ENCODE measurements at regions not wholly inside any gene's neighbourhood (a gene's known extent, or its start where the extent isn't known, plus 50 kb on each side); places are given as distances from the start of the nearest gene placed in this dataset.

DNA sequence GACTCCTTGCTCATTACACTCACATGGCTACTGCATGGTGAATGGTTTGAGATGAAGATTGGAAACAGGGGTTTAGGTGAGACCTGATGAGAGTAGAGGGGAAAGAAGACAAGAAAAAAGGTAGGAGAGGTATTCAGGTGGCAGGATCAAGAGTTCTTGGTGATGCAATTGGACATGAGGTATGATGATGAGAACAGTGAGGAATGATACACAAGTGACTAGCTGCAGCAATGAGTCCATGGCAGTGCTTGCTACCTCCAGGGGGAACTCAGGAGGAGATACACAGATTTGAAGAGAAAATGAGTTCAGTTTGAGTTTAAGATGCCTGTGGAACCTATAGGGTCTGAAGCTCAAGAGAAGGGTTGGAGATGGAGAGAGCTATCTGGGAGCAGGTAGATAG is 62.1 kb upstream of the NFE2L2 start:
- TF ChIP-seq, protein P1, sequence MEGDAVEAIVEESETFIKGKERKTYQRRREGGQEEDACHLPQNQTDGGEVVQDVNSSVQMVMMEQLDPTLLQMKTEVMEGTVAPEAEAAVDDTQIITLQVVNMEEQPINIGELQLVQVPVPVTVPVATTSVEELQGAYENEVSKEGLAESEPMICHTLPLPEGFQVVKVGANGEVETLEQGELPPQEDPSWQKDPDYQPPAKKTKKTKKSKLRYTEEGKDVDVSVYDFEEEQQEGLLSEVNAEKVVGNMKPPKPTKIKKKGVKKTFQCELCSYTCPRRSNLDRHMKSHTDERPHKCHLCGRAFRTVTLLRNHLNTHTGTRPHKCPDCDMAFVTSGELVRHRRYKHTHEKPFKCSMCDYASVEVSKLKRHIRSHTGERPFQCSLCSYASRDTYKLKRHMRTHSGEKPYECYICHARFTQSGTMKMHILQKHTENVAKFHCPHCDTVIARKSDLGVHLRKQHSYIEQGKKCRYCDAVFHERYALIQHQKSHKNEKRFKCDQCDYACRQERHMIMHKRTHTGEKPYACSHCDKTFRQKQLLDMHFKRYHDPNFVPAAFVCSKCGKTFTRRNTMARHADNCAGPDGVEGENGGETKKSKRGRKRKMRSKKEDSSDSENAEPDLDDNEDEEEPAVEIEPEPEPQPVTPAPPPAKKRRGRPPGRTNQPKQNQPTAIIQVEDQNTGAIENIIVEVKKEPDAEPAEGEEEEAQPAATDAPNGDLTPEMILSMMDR (IDR thresholded peaks at IDR 0.05): no peak
- no peak for TF ChIP-seq POLR2A (IDR thresholded peaks at IDR 0.05)
